Progenitor cell of endocrine pancreas (in vitro differentiated cells): ENCODE measurements at regions not wholly inside any gene's neighbourhood (a gene's known extent, or its start where the extent isn't known, plus 50 kb on each side); places are given as distances from the start of the nearest gene placed in this dataset.

Experiments
- DNase-seq: peaks from one replicate; pipeline ENCODE4 v3.0.0; 2021; ENCODE audit warnings: low spot score; ENCODE audit not compliant: unreplicated experiment
- H3K27ac Mint-ChIP-seq: 2 replicates; pipeline ENCODE4 v1.8.0; 2021; ENCODE audit warnings: mild to moderate bottlenecking, moderate library complexity, mixed read lengths
- H3K27me3 Mint-ChIP-seq: 2 replicates; pipeline ENCODE4 v1.8.0; 2021; ENCODE audit warnings: mixed read lengths
- H3K36me3 Mint-ChIP-seq: 2 replicates; pipeline ENCODE4 v1.8.0; 2022; ENCODE audit warnings: mixed read lengths; ENCODE audit not compliant: insufficient read depth
- H3K4me1 Mint-ChIP-seq: 2 replicates; pipeline ENCODE4 v1.8.0; 2021; ENCODE audit warnings: low read depth, mixed read lengths
- H3K4me3 Mint-ChIP-seq: 2 replicates; pipeline ENCODE4 v1.8.0; 2021; ENCODE audit warnings: low read depth, mild to moderate bottlenecking, moderate library complexity, mixed read lengths
- H3K9me3 Mint-ChIP-seq: 2 replicates; pipeline ENCODE4 v1.8.0; 2021; ENCODE audit warnings: low read depth, mixed read lengths
- CTCF ChIP-seq: fragments of 200-600 bp; sonication (generic); IDR thresholded peaks from one replicate; pipeline ENCODE4 v1.5.0; 2021; ENCODE audit warnings: antibody characterized with exemption, mild to moderate bottlenecking; ENCODE audit not compliant: unreplicated experiment

GRCh38 chr4:95980877-95981360 is 141.0 kb downstream of the PDHA2 start:
- DNase-seq: no peak
- no peak for TF ChIP-seq CTCF
- Mint-ChIP-seq H3K27me3 (no peaks in the 10 kb centered on the region), H3K27ac (no peak overlapping the region), H3K4me1 (peaks cover 3% of the 10 kb centered on the region), H3K36me3 (no peaks in the 10 kb centered on the region), H3K9me3 (peaks cover 15% of the 10 kb centered on the region), H3K4me3 (no peak overlapping the region)

DNA sequence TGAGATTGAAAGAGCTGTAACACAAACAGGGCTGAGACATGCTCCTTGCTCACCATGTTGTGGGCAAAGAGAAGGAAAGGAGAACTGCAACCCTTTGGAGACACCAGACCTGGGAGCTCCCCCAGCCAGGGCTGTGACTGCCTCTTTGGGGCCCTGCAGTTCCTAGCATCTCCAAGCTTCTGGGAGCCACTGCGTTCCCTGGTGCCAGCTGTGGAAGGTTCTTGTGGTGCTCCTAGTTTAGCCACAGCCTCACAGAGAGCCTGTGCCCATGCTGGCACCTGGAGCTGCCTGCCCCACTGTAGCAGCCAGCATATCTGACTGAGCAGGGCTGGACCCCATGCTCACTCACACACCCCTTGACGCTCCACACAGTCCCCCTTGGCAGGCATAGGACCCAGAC is 141.7 kb downstream of the PDHA2 start:
- Mint-ChIP-seq H3K27ac (no peak overlapping the region), H3K36me3 (no peaks in the 10 kb centered on the region), H3K27me3 (no peaks in the 10 kb centered on the region), H3K4me3 (no peak overlapping the region), H3K9me3 (peaks cover 15% of the 10 kb centered on the region), H3K4me1 (peaks cover under 1% of the 10 kb centered on the region)
- DNase-seq: no peak
- no peak for TF ChIP-seq CTCF

GRCh38 chr4:95982516-95982915 is 142.6 kb downstream of the PDHA2 start:
- no peaks in the 10 kb centered on the region for H3K27me3 Mint-ChIP-seq
- no peak for DNase-seq
- no peak overlapping the region for H3K27ac Mint-ChIP-seq
- no peak for TF ChIP-seq CTCF
- no peaks in the 10 kb centered on the region for H3K36me3 Mint-ChIP-seq
- H3K9me3 Mint-ChIP-seq: peaks cover 15% of the 10 kb centered on the region
- H3K4me3 Mint-ChIP-seq: no peak overlapping the region
- no peaks in the 10 kb centered on the region for H3K4me1 Mint-ChIP-seq

DNA sequence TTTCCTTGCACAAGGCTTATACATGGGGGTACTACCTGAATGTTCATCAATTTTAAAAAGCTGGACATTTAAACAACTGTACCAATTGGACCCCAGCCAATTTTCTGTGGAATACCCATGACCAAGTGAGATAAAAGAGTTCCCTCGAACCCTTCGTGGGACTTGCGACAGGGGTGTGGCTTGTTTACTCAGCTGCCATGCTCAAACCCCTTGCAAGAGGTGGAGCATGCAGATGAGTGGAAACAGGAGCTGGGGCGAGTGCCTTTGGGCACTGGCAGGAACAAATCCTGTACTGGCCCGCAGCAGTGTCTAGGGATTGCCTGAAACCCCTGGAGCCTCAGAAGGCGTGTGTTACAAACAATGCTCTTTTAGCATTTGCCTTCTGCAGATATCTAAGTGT is 144.2 kb downstream of the PDHA2 start:
- TF ChIP-seq CTCF: no peak

GRCh38 chr4:95985051-95985450 is 145.2 kb downstream of the PDHA2 start:
- no peaks in the 10 kb centered on the region for H3K4me1 Mint-ChIP-seq
- no peak overlapping the region for H3K27ac Mint-ChIP-seq
- no peak for DNase-seq
- H3K4me3 Mint-ChIP-seq: no peak overlapping the region
- no peak for TF ChIP-seq CTCF
- H3K9me3 Mint-ChIP-seq: peaks cover 11% of the 10 kb centered on the region
- no peaks in the 10 kb centered on the region for H3K27me3 Mint-ChIP-seq
- no peaks in the 10 kb centered on the region for H3K36me3 Mint-ChIP-seq

More for the DNA sequence above, 144.2 kb downstream of the PDHA2 start:
- no peak for DNase-seq
- Mint-ChIP-seq H3K27me3 (no peaks in the 10 kb centered on the region), H3K27ac (no peak overlapping the region), H3K9me3 (peaks cover 11% of the 10 kb centered on the region), H3K4me3 (no peak overlapping the region), H3K36me3 (no peaks in the 10 kb centered on the region), H3K4me1 (no peaks in the 10 kb centered on the region)
